Lower leg skin (tissue), 4 donors: ENCODE measurements at regions not wholly inside any gene's neighbourhood (a gene's known extent, or its start where the extent isn't known, plus 50 kb on each side); places are given as distances from the start of the nearest gene placed in this dataset.

ENCODE experiments used
- DNase-seq, 2 donors: peaks; one replicate each; pipeline ENCODE4 v3.0.0-alpha.2; 2019; ENCODE audit warnings: low spot score in 2 of 2
- H3K4me3 ChIP-seq: fragments of 200-600 bp; sonication (generic); 2 replicates; pipeline ENCODE4 v1.5.1; 2017; ENCODE audit warnings: mild to moderate bottlenecking, low read depth; ENCODE audit not compliant: poor library complexity, severe bottlenecking
- CTCF ChIP-seq, 3 donors: fragments of 450-650 bp; IDR thresholded peaks; one replicate each; pipeline ENCODE4 v1.5.1; 2016; ENCODE audit warnings: antibody characterized with exemption in 3 of 3, mild to moderate bottlenecking in 3 of 3, moderate library complexity in 2 of 3
- POLR2A ChIP-seq, 2 donors: fragments of 450-650 bp; IDR thresholded peaks; one replicate each; pipeline ENCODE4 v1.6.1; 2016 to 2017; ENCODE audit warnings: antibody characterized with exemption in 2 of 2, mild to moderate bottlenecking in 1 of 2, moderate library complexity in 1 of 2
- WGBS, 2 donors: methylation state at CpG; one replicate each; pipeline ENCODE4 v1.1.5; 2018; 5-methylcytosine and 5-hydroxymethylcytosine counted together
- intact Hi-C: fragments of 100-400 bp; cut with DNase I; formaldehyde crosslinking; loops from one replicate; pipeline ENCODE4 v1.15.0; 2023; ENCODE audit warnings: low total_unique reads

- no peak overlapping the region for H3K4me3 ChIP-seq
- TF ChIP-seq POLR2A (IDR thresholded peaks at IDR 0.05): no peak
- WGBS, 2 donors: 83 to 89% methylated on average over 4 of the region's 4 CpGs
- intact Hi-C loops: loop anchor here (10.0 kb wide), 1 partner anchor 364 kb away; no protein-coding TSS in a partner anchor
- no peak for DNase-seq
These were observed 1134.1 kb downstream of the VRK1 start for GRCh38 chr14:97931273-97931672.

- DNase-seq: no peak
- H3K4me3 ChIP-seq: no peak overlapping the region
- no peak for TF ChIP-seq CTCF (IDR thresholded peaks at IDR 0.05)
- no peak for TF ChIP-seq POLR2A (IDR thresholded peaks at IDR 0.05)
- intact Hi-C loops: no loop called here
- WGBS, 2 donors: 53 to 94% methylated on average over 1 of the region's 1 CpG
These were observed 1145.7 kb downstream of the VRK1 start for GRCh38 chr14:97942921-97943320.

GRCh38 chr14:97943619-97944018 is 1146.4 kb downstream of the VRK1 start:
- WGBS, 2 donors: 65 to 70% methylated on average over 1 of the region's 1 CpG
- intact Hi-C loops: no loop called here
- no peak for TF ChIP-seq CTCF (IDR thresholded peaks at IDR 0.05)
- TF ChIP-seq POLR2A (IDR thresholded peaks at IDR 0.05): no peak
- DNase-seq: no peak
- H3K4me3 ChIP-seq: no peak overlapping the region

DNA sequence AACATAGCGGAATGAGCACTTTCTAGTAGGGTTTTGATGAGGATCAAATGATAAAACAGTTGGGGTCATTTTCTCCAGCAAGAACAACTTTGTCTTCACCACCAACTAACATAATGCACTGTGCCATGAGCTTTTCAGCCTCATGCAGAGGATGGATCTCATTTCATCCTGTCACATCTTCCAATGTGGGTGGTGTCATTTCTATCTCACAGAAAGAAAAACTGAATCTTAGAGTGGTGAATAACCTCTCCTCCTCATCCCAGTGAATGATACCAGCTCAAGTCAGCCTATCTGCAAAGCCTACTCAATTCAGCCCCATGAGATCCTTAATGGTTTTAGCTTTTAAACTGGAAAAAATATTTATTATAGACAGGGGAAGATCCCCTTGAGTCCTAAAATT is 1147.2 kb downstream of the VRK1 start:
- DNase-seq: no peak
- H3K4me3 ChIP-seq: no peak overlapping the region
- intact Hi-C loops: no loop called here
- TF ChIP-seq POLR2A (IDR thresholded peaks at IDR 0.05): no peak
- no peak for TF ChIP-seq CTCF (IDR thresholded peaks at IDR 0.05)
- 92 to 100% methylated on average over 1 of the region's 1 CpG for WGBS, 2 donors

DNA sequence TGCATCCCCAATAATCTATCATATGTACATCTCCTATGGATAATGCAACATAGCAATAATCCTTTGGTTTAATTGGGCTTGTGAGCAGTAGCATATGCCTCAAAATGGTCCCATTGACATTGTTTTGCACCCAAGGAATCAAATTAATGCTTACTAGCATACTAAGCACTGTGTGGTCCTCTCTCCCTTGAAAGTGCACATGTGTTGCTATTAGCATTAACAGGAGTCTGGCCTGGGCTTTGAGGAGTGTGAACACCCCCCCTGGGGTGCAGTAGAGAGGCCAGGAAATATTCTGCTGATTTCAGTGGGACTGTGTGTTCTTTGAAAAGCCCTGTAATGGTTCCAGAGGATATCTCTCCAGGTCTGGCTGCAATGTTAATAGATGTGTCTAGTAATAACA is 1148.4 kb downstream of the VRK1 start:
- intact Hi-C loops: no loop called here
- no peak overlapping the region for H3K4me3 ChIP-seq
- no peak for DNase-seq
- TF ChIP-seq POLR2A (IDR thresholded peaks at IDR 0.05) (no peak), CTCF (IDR thresholded peaks at IDR 0.05) (no peak)

DNA sequence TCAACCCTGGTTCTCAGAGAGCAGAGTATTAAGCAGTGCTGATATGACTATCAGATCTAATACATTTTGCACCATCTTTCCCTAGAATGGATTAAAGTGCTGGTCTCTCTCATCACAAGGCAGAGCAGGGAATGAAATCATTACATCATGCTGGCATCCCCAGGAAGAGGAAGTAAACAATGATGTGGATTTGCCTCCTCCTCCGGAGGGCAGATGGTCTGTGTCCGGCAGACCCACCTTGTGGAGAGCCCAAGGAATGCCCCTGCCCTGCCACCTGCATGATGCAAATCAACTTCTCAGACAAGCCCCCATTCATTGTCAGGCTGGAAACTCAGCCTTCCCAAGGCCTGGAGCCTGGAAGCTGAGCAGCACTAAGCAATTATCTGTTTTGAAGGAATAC is 1149.1 kb downstream of the VRK1 start:
- no peak for DNase-seq
- intact Hi-C loops: no loop called here
- no peak overlapping the region for H3K4me3 ChIP-seq
- no peak for TF ChIP-seq POLR2A (IDR thresholded peaks at IDR 0.05)
- no peak for TF ChIP-seq CTCF (IDR thresholded peaks at IDR 0.05)
- 47 to 48% methylated on average over 2 of the region's 2 CpGs for WGBS, 2 donors
